ENCODE measurements at regions not wholly inside any gene's neighbourhood (a gene's known extent, or its start where the extent isn't known, plus 50 kb on each side); places are given as distances from the start of the nearest gene placed in this dataset.

- TF ChIP-seq CTCF (IDR thresholded peaks at IDR 0.05 in 2 of 3, conservative IDR thresholded peaks at IDR 0.05 in 1 of 3; ENCODE audit: borderline replicate concordance in 1 of 3, insufficient read depth in 1 of 3, low read depth in 2 of 3, low read length in 2 of 3) (no peak), SRF (IDR thresholded peaks at IDR 0.05; ENCODE audit: low read depth) (no peak), MAX (IDR thresholded peaks at IDR 0.05) (no peak)
Observed at GRCh38 chr12:112574896-112575558, 156.3 kb downstream of the PTPN11 start (continued).

GRCh38 chr12:112575559-112576067 is 156.9 kb downstream of the PTPN11 start:
- Histone ChIP-seq H3K4me2 (ENCODE audit: low read length) (no peak overlapping the region), H3K4me3 (replicated peaks in 1 of 2; ENCODE audit: low read depth in 1 of 2, low read length in 2 of 2) (no peak overlapping the region), H4K20me1 (ENCODE audit: insufficient read depth) (no peaks in the 10 kb centered on the region), H3K36me3 (ENCODE audit: control insufficient read depth in 1 of 2, insufficient read depth in 2 of 2, low read length in 2 of 2) (no peaks in the 10 kb centered on the region), H3K9me3 (ENCODE audit: control insufficient read depth in 1 of 2, insufficient read depth in 1 of 2, low read depth in 1 of 2, low read length in 2 of 2) (no peaks in the 10 kb centered on the region), H3K9ac (ENCODE audit: low read length) (no peak overlapping the region), H2AFZ (ENCODE audit: low read depth, low read length, poor library complexity, severe bottlenecking) (no peak overlapping the region), H3K79me2 (ENCODE audit: insufficient read depth, low read length) (no peaks in the 10 kb centered on the region), H3K4me1 (ENCODE audit: control insufficient read depth in 1 of 2, insufficient read depth in 2 of 2, low read length in 2 of 2) (no peaks in the 10 kb centered on the region), H3K9me2 (ENCODE audit: insufficient read depth) (no peaks in the 10 kb centered on the region), H3K27ac (ENCODE audit: low read depth, low read length) (no peak overlapping the region), H3K27me3 (ENCODE audit: insufficient read depth, low read length) (peaks cover 8% of the 10 kb centered on the region; the same call in 1 of the 2 replicates)
- no peak for DNase-seq (ENCODE audit: low read depth, low spot score)
- no TSS peak for BruUV-seq (replicated peaks)
- CTCF ChIA-PET, result no interaction called here
- POLR2A ChIA-PET, result no interaction called here
- intact Hi-C loops (cut with micrococcal nuclease), result no loop called here
- TF ChIP-seq TCF7L2 (IDR thresholded peaks at IDR 0.05; ENCODE audit: borderline replicate concordance, extremely low read depth, insufficient read depth, insufficient read length), result no peak
- TF ChIP-seq FOSL1 (IDR thresholded peaks at IDR 0.05; ENCODE audit: low read depth), result no peak
- TF ChIP-seq MAX (IDR thresholded peaks at IDR 0.05), result no peak
- no peak for TF ChIP-seq EGR1 (IDR thresholded peaks at IDR 0.05; ENCODE audit: low read depth)
- no peak for TF ChIP-seq SP1 (IDR thresholded peaks at IDR 0.05; ENCODE audit: low read depth)
- TF ChIP-seq REST (IDR thresholded peaks at IDR 0.05; ENCODE audit: low read depth), result no peak
- TF ChIP-seq SRF (IDR thresholded peaks at IDR 0.05; ENCODE audit: low read depth), result no peak
- TF ChIP-seq POLR2AphosphoS5 (IDR thresholded peaks at IDR 0.05; ENCODE audit: low read depth, low read length), result no peak
- TF ChIP-seq YY1 (IDR thresholded peaks at IDR 0.05; ENCODE audit: extremely low read depth, insufficient replicate concordance, low read depth, low read length), result no peak
- no peak for TF ChIP-seq SIN3A (IDR thresholded peaks at IDR 0.05; ENCODE audit: low read depth)
- no peak for TF ChIP-seq RAD21 (IDR thresholded peaks at IDR 0.05; ENCODE audit: low read depth)
- no peak for TF ChIP-seq ZBTB33 (IDR thresholded peaks at IDR 0.05; ENCODE audit: extremely low read depth, insufficient replicate concordance, low read length)
- RAD21 ChIA-PET (ENCODE audit: low non-redundant PET in 1 of 2, low total read pairs in 2 of 2, uncharacterized antibody in 2 of 2, unreplicated experiment in 2 of 2), result no interaction called here
- peak; percentile 22; the same call in 1 of the 2 replicates for ATAC-seq
